ENCODE measurements at regions not wholly inside any gene's neighbourhood (a gene's known extent, or its start where the extent isn't known, plus 50 kb on each side); places are given as distances from the start of the nearest gene placed in this dataset.
"Not testable (repeated sequence)": the region's sequence is repeated elsewhere in the genome, so short reads cannot be mapped to it uniquely, and the experiment has no call there.

DNA sequence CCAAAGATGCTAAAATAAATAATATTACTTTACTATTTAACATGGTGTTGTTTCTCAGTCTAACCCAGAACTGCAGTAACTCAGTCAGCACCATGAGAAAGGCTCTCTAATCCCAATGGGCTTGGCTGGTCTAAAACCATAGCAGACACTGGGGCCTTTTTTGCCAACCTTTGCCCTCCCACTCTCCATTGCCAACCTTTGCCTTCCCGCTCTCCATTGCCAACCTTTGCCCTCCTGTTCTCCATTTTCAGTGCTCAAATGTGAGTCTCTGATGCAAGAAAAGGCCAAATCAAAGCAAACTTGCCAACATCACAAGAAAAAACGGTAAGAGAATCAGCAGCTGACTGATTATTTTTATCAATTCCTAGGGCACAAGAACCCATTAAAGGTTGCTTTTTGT is 1681.2 kb downstream of the SLITRK5 start:
- Mint-ChIP-seq H3K27ac (no peak overlapping the region), H3K27me3 (no peaks in the 10 kb centered on the region), H3K4me3 (no peak overlapping the region), H3K36me3 (no peaks in the 10 kb centered on the region), H3K9me3 (peaks cover 2% of the 10 kb centered on the region), H3K4me1 (no peaks in the 10 kb centered on the region)
- no peak for DNase-seq
- POLR2A ChIA-PET: no interaction called here
- ATAC-seq (ENCODE audit: low read depth): no peak

GRCh38 chr13:89361909-89362308 is 1690.7 kb downstream of the SLITRK5 start:
- DNase-seq (no peak), ATAC-seq (ENCODE audit: low read depth) (no peak)
- Mint-ChIP-seq H3K36me3 (no peaks in the 10 kb centered on the region), H3K27ac (no peak overlapping the region), H3K27me3 (no peaks in the 10 kb centered on the region), H3K4me3 (no peak overlapping the region), H3K9me3 (peaks cover 3% of the 10 kb centered on the region), H3K4me1 (no peaks in the 10 kb centered on the region)
- POLR2A ChIA-PET: no interaction called here

DNA sequence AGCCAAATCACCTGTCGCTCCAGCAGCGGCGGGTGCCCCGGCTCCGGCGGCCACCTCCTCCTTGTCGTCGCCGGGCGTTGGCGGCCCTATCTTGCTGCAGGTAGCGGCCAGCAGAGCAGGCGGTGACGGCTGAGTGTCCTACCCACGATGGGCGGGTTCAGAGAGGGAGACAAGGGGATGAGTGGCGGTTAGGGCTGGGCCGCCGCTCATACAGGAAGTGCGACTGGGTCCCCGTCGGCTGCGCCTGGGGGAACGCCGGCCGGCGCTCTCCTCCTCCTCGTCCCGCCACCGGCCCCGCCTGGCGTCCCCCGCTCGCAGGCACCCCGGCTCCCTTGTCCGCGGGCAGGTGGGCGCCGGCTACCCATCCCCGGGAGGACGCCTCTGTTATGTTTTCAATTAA is 1692.0 kb downstream of the SLITRK5 start:
- Mint-ChIP-seq H3K36me3 (no peaks in the 10 kb centered on the region), H3K27me3 (no peaks in the 10 kb centered on the region), H3K4me1 (no peaks in the 10 kb centered on the region), H3K4me3 (no peak overlapping the region), H3K27ac (no peak overlapping the region), H3K9me3 (peaks cover 3% of the 10 kb centered on the region)
- no peak for DNase-seq
- POLR2A ChIA-PET: no interaction called here
- ATAC-seq (ENCODE audit: low read depth): no peak

DNA sequence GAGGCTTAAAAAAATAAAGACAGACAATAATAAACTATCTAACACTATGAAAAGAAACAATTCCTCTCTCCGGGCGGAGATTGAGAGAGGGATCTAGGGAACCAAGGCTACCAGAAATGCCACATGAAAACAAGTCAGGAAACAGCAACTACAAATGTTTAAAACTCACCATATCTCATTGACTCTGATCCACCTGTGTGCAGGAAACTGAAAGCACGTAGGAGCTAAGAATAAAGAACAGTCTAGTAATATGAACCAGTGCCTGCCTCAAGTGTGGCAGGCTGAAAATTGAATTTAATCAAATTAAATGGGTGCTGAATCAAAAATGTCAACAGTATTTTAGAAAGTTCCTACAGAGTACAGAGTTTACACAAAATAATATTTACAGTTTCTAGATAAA is 1701.0 kb downstream of the SLITRK5 start:
- ATAC-seq (ENCODE audit: low read depth) (no peak), DNase-seq (no peak)
- Mint-ChIP-seq H3K4me1 (no peaks in the 10 kb centered on the region), H3K4me3 (no peak overlapping the region), H3K9me3 (no peaks in the 10 kb centered on the region), H3K27me3 (no peaks in the 10 kb centered on the region), H3K27ac (no peak overlapping the region), H3K36me3 (no peaks in the 10 kb centered on the region)
- POLR2A ChIA-PET: no interaction called here

- ATAC-seq (ENCODE audit: low read depth) (no peak), DNase-seq (no peak)
- Mint-ChIP-seq H3K9me3 (no peaks in the 10 kb centered on the region), H3K4me3 (no peak overlapping the region), H3K27ac (no peak overlapping the region), H3K27me3 (no peaks in the 10 kb centered on the region), H3K36me3 (no peaks in the 10 kb centered on the region), H3K4me1 (no peaks in the 10 kb centered on the region)
- POLR2A ChIA-PET: no interaction called here
Observed at GRCh38 chr13:89375839-89376238, 1704.7 kb downstream of the SLITRK5 start.

GRCh38 chr13:89380101-89380500 is 1708.9 kb downstream of the SLITRK5 start:
- no peak overlapping the region for H3K4me3 Mint-ChIP-seq
- H3K4me1 Mint-ChIP-seq: no peaks in the 10 kb centered on the region

GRCh38 chr13:89382981-89383380 is 1711.8 kb downstream of the SLITRK5 start:
- no peaks in the 10 kb centered on the region for H3K36me3 Mint-ChIP-seq
- H3K27ac Mint-ChIP-seq: no peak overlapping the region
- H3K9me3 Mint-ChIP-seq: peaks cover 3% of the 10 kb centered on the region
- H3K4me1 Mint-ChIP-seq: no peaks in the 10 kb centered on the region
- H3K27me3 Mint-ChIP-seq: no peaks in the 10 kb centered on the region
- ATAC-seq (ENCODE audit: low read depth) (no peak), DNase-seq (no peak)
- POLR2A ChIA-PET: no interaction called here
- H3K4me3 Mint-ChIP-seq: no peak overlapping the region

More at GRCh38 chr13:89380101-89380500, 1708.9 kb downstream of the SLITRK5 start:
- no peak for DNase-seq
- Mint-ChIP-seq H3K27ac (no peak overlapping the region), H3K9me3 (no peaks in the 10 kb centered on the region), H3K36me3 (no peaks in the 10 kb centered on the region), H3K27me3 (no peaks in the 10 kb centered on the region)
- no peak for ATAC-seq (ENCODE audit: low read depth)
- POLR2A ChIA-PET: no interaction called here

DNA sequence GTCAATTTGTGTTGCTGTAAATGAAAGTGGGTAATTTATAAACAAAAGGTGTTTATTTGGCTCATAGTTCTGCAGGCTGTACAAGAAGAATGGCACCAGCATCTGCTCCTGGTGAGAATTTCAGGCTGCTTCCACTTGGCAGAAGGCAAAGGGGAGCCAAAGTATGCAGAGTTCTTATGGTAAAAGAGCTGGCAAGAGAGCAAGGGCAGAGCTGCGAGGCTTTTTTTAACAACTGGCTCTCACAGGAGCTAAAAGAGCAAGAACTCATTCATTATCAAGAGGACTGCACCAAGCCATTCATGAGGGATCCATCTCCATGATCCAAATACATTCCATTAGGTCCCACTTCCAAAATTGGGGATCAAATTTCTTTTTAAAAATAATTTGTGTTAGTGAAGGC is 1712.7 kb downstream of the SLITRK5 start:
- POLR2A ChIA-PET: no interaction called here
- Mint-ChIP-seq H3K27me3 (no peaks in the 10 kb centered on the region), H3K27ac (no peak overlapping the region), H3K36me3 (no peaks in the 10 kb centered on the region), H3K4me3 (no peak overlapping the region), H3K4me1 (no peaks in the 10 kb centered on the region), H3K9me3 (peaks cover 4% of the 10 kb centered on the region)
- ATAC-seq (ENCODE audit: low read depth) (no peak), DNase-seq (no peak)

- no peak overlapping the region for H3K27ac Mint-ChIP-seq
- H3K4me3 Mint-ChIP-seq: no peak overlapping the region
- H3K9me3 Mint-ChIP-seq: no peaks in the 10 kb centered on the region
- H3K36me3 Mint-ChIP-seq: no peaks in the 10 kb centered on the region
- H3K27me3 Mint-ChIP-seq: no peaks in the 10 kb centered on the region
- POLR2A ChIA-PET: no interaction called here
- H3K4me1 Mint-ChIP-seq: no peaks in the 10 kb centered on the region
- ATAC-seq (ENCODE audit: low read depth) (no peak), DNase-seq (no peak)
Observed at GRCh38 chr13:89393758-89394304, 1722.7 kb downstream of the SLITRK5 start.

DNA sequence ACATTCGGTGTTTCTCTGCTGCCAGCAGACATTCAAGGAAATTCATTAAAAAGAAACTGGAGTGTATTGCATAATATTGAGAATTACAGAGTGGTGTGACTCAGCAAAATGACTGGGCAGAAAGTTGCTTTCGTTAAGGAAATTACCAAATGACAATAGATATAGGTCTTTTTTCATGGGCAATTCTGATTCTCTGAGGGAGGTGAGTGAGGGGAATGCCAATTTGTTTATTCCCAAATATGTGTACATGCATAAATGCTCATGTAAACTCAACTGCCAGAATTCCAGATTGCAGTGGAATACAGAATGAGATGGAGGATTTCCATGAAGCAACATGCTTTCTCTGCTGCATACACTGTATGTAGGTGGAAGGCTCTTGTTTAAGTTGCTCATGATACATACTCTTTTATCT is 1730.1 kb downstream of the SLITRK5 start:
- Mint-ChIP-seq H3K36me3 (no peaks in the 10 kb centered on the region), H3K27me3 (no peaks in the 10 kb centered on the region), H3K27ac (no peak overlapping the region), H3K4me3 (no peak overlapping the region), H3K9me3 (no peaks in the 10 kb centered on the region), H3K4me1 (no peaks in the 10 kb centered on the region)
- ATAC-seq (ENCODE audit: low read depth) (no peak), DNase-seq (no peak)
- POLR2A ChIA-PET: no interaction called here

GRCh38 chr13:89402211-89402610 is 1731.0 kb downstream of the SLITRK5 start:
- POLR2A ChIA-PET: no interaction called here
- no peaks in the 10 kb centered on the region for H3K9me3 Mint-ChIP-seq
- no peak for DNase-seq
- no peak overlapping the region for H3K4me3 Mint-ChIP-seq
- no peaks in the 10 kb centered on the region for H3K27me3 Mint-ChIP-seq
- no peaks in the 10 kb centered on the region for H3K36me3 Mint-ChIP-seq
- ATAC-seq (ENCODE audit: low read depth): no peak
- no peak overlapping the region for H3K27ac Mint-ChIP-seq
- H3K4me1 Mint-ChIP-seq: no peaks in the 10 kb centered on the region

DNA sequence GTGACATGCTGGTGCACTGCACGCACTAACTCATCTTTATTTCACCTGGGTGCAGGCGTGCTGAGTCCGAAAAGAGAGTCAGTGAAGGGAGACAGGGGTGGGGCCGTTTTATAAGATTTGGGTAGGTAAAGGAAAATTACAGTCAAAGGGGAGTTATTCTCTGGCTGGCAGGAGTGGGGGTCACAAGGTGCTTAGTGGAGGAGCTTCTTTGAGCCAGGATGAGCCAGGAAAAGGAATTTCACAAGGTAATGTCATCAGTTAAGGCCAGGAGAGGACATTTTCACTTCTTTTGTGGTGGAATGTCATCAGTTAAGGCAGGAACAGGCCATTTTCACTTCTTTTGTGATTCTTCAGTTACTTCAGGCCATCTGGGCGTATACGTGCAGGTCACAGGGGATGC is 1734.9 kb downstream of the SLITRK5 start:
- POLR2A ChIA-PET; H3K27me3 Mint-ChIP-seq; H3K36me3 Mint-ChIP-seq; H3K27ac Mint-ChIP-seq; H3K9me3 Mint-ChIP-seq; DNase-seq; H3K4me3 Mint-ChIP-seq; ATAC-seq (ENCODE audit: low read depth); H3K4me1 Mint-ChIP-seq: not testable (repeated sequence)

- ATAC-seq (ENCODE audit: low read depth) (no peak), DNase-seq (no peak)
- no peaks in the 10 kb centered on the region for H3K4me1 Mint-ChIP-seq
- POLR2A ChIA-PET: no interaction called here
- no peak overlapping the region for H3K4me3 Mint-ChIP-seq
- H3K36me3 Mint-ChIP-seq: no peaks in the 10 kb centered on the region
- H3K9me3 Mint-ChIP-seq: peaks cover 8% of the 10 kb centered on the region
- no peak overlapping the region for H3K27ac Mint-ChIP-seq
- no peaks in the 10 kb centered on the region for H3K27me3 Mint-ChIP-seq
Observed at GRCh38 chr13:89407357-89407756, 1736.2 kb downstream of the SLITRK5 start.

DNA sequence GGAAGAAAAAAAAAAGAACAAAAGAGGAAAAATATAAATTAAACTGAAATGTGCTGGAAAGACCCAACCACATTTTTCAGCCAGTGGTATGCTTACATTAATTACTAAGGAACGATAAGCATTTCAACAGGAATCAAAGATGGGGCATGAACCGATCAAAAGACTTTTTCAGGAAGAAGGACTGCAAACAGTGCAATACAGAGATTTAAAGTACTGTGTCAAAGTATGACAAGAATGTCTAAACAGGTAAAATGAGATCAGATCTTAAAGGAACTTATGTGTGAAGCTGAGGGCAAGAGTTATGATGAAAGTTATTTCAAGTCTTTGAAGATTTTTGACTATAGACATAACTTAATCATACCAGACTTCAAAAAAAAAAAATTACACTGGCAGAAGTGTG is 1761.8 kb downstream of the SLITRK5 start:
- H3K4me3 Mint-ChIP-seq: no peak overlapping the region
- H3K9me3 Mint-ChIP-seq: peaks cover 2% of the 10 kb centered on the region
- no peaks in the 10 kb centered on the region for H3K36me3 Mint-ChIP-seq
- H3K4me1 Mint-ChIP-seq: no peaks in the 10 kb centered on the region
- no peak for DNase-seq
- POLR2A ChIA-PET: no interaction called here
- no peak overlapping the region for H3K27ac Mint-ChIP-seq
- H3K27me3 Mint-ChIP-seq: no peaks in the 10 kb centered on the region
- ATAC-seq (ENCODE audit: low read depth): no peak

DNA sequence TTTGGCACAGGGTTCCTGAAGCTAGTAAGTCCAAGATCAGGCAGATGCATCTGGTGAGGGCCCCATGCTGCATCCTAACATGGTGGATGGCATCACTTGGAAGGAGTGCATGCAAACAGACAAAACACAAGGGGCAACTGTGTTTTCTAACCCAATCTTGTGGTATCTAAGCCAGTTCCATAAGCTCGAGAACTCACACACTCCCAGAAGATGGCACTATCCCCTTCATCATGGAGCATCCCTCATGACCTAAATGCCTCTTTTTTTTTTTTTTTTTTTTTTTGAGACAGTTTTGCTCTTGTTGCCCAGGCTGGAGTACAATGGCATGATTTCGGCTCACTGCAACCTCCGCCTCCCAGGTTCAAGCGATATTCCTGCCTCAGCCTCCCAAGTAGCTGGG is 1763.5 kb downstream of the SLITRK5 start:
- H3K27ac Mint-ChIP-seq; H3K9me3 Mint-ChIP-seq; H3K36me3 Mint-ChIP-seq; H3K27me3 Mint-ChIP-seq; H3K4me1 Mint-ChIP-seq; ATAC-seq (ENCODE audit: low read depth); POLR2A ChIA-PET; DNase-seq; H3K4me3 Mint-ChIP-seq: not testable (repeated sequence)
